Activated effector memory CD4-positive, alpha-beta T cell treated with Interleukin-2 at 50 U/mL for 16 hours (primary cell): ENCODE measurements at regions not wholly inside any gene's neighbourhood (a gene's known extent, or its start where the extent isn't known, plus 50 kb on each side); places are given as distances from the start of the nearest gene placed in this dataset.
"Not testable (repeated sequence)": the region's sequence is repeated elsewhere in the genome, so short reads cannot be mapped to it uniquely, and the experiment has no call there.

ENCODE experiments used
- DNase-seq: peaks from one replicate; pipeline ENCODE4 v3.0.0-alpha.2; 2020

DNA sequence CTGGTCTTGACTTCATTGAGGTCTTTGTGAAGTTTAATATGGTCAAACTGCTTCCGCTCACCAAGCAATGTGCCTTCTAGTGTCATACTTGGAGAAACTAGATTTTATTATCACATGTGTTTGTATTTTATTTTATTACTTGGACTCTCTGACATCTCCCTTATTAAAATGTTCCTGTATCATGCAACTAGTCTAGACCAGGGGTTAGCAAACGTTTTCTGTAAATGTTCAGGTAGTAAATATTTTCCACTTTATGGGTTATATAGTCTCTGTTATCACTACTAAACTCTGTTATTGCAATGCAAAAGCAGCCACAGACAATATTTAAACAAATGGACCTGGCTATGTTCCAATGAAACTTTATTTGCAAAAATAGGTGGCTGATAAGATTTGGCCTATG lies 443.8 kb downstream of the MID1IP1 start:
- no peak for DNase-seq

DNA sequence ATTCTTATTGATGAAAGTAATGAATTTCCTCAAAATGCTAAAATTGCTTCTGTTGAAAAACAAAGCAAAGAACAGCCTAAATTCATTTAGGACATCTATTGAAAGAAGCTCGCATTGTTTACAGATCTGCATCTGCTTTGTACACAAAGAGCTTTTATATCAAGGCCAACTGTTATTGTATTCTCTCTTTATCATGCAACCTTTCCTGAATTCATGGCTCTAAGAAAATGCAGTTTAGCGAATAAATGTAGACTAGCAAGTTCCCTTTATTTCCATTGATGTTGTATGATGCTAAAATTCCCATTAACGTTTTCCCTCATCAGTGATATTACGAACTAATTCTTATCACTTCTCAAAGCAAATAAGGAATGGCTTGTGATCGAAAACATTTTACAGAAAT lies 446.3 kb downstream of the MID1IP1 start:
- DNase-seq = no peak

DNA sequence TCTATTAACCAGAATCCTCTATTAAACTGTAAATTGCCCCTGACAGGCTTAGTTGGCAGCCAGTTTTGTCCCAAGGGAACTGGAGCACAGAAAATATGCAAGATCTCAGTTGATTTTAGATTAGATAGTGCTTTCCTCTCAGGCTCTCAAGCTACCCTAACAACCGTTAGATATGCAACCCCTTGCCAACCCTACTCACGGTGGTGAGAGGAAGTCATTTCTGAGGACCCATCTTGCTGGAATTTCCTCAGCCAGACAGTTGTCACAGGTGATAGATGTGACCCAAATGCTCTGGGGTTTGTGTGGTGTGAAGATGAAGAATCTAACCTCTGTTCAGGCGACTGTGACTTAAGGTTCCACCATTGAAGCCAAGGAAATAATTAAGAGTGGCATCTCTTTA lies 447.1 kb downstream of the MID1IP1 start:
- DNase-seq = no peak

DNA sequence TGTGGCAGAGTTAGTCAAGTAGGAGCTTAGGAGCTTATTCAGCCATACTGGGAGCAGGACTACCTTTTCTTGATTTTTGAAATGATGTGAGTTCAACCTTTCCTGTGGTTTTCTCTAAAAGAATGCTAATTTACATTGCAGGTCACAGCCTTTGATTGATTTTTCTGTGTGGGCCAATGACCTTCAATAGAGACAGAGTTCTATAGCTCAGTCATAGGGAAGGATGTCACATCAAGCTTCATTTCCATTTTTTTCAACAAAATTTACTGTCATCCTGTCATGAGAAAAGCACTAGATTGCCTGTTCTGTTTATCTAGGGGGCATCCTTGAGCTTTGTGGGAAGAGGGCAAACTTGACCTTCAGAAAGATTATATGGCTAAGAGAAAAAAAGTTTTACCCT lies 448.7 kb downstream of the MID1IP1 start:
- no peak for DNase-seq

DNA sequence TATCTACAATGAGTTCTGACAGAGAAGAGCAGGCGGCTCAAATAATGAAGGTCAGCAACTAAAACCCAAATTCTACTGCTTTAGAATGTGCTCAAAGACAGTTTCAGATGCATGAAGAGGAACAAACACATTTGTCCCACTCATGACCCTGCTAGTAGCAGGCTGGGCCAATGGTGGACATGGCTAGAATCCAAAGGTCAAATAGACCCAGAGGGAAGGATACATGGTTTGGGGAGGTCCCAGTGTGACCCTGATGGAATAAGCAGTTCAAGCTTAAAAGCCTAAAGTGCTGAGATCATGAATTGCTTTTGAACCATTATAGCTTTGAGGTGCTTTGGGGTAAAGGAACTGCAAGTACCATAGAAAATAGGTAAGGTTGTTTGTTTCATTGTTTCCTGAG lies 450.7 kb downstream of the MID1IP1 start:
- DNase-seq = no peak

DNA sequence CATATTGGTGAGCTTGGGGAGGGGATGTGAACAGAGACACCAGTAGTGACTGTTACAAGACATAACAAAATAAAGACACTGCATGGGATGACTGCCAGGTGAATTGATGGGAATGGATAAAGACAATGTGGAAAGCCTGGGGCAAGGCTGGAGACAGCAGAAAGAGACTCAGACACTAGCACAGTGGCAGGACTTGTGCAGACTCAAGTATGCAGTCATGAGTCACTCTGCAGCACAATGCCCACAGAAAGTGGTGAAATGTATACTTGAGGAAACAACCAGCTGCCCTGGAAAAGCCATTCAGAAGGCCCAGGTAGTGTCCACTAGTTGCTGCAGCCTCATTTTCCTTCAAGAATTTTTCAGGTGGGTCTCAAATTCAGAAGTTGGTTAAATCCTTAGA lies 452.3 kb downstream of the MID1IP1 start:
- DNase-seq = no peak

DNA sequence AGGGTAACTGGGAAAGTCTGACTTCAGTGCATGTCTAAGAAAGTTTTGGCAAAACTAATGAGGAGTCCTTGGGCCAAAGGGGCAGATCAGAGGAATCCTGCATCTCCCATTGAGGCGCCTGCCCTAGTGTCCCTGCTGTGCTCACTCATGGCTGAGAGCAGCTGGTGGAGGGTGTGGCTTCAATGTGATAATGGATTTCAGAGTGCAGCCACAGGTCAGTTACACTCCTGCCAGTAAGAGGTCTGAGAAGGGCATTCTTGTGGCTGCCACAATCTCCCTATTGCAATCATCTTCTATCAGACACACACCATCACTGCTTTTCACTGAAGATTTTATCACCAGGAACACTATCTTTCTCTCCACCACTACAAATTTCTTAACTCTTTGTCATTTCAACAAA lies 457.1 kb downstream of the MID1IP1 start:
- DNase-seq = no peak

DNA sequence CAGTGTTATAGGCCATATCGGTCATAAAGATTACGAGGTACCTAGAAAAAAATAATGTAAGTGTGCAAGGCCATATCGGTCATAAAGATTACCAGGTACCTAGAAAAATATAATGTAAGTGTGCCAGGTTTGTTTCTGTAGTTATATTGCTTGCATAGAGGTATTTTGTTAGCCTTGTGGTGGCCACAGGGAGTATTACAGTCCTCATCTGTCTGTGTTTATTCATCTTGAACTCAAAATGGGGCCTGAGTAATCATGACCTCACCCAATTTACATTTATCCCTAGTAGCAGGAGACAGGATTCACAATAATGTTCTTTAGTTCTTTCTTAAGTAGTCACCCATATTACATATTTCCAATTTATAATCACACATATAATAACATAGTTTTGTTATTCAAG lies 459.7 kb downstream of the MID1IP1 start:
- DNase-seq = no peak

DNA sequence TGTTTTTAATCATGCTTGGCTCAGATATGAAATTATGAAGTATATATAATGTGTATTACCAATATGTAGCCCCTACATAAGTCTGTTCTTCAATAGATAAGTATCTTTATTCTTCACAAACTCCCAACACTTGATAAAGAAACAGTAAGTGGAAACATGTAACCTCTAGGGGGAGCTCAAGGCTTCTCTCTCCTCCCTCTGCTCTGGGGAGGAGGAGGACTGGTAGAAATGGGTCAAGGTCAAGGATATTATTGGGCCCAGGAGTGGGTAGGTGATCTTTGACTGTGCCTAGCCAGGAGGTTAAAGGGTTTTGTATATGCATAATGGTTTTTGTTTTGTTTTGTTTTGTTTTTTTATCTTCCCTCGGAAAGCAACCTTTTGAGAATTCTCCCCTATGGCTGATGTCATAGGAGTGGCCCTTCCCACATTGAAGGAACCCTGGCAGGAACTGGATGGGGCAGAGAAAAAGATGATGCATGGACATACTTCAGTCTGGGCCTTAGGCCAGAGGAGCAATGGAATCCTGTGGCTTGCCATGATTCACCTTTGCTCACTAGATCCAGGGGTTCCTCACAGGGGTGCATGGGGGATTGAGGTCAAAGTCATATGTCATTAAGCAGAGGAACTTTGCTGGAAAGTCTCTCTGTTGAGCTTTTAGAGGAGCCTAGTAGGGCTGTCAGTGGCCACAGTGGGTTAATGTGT lies 460.3 kb downstream of the MID1IP1 start:
- no peak for DNase-seq

DNA sequence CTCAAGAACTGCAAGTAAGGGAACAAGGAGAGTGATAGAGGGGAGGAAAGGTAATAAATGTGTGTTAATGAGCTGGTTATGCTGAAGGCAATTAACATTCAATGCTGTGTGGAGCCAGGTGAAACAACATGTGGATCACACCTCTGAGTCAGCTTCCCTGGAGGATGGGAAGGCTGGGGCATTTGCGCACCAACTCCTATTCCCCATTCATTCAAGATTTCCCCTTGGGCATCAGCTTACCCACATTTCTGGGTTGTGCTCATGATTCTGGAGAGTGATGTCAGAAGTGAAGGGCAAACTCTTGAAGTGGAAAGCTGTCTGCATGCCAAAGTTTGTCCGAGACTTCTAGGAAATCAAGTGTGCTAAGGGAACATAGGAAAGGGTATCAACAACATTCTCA lies 461.4 kb downstream of the MID1IP1 start:
- DNase-seq = no peak

DNA sequence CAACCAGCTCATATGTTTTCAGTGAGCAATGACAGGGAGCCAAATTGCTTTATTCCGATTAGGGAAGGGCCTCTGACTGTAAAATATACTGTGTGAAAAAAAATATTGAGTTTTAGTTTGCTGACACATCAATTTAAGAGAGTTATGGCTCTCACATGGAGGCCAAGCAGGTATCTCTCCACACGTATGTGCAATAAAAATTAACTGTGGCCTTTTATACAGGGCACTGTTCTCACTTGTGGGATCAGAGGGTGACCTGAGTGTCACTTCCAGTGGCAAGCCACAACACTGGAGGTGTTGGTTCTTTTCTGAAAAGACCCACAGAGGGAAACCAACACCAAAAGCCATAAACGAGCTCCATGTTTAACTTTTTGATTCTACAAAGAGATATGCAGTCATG lies 462.8 kb downstream of the MID1IP1 start:
- DNase-seq = no peak

DNA sequence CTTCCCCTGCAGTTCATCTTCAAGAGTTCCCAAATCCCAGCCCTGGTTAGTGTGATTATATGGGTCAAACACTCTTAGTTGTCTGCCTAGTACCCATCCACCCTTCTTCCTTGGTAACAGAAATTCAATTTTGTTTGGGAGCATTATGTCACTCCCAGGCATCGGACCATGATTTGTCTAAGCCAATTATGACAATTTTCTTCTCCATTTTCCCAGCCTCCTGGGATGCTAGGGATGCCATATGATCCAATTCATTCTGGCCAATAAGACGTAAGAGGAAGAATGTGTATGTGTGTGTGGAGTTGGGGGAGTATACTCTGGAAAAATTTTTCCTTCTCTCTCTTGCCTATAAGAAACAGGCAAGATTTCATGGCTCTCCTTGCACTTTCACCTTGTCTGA lies 465.9 kb downstream of the MID1IP1 start:
- DNase-seq = no peak

DNA sequence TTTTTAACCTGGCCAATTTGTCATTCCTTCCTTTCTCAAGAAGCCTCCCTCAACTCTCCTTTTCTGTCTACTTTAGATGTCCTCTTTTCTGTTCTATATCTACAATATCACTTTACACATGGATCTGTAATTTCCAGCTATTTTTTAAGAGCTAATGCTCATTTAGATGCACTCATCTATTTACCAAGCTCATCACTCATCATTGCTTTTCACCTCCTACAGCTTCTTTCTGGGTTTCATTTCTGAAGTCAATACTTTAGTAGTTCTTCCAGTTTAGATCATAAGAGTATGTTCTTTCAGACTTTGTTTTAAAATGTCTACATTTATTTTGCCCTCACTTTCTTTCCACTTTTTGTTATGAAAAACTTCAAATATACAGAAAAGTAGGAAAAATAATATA lies 466.9 kb downstream of the MID1IP1 start:
- DNase-seq = no peak

DNA sequence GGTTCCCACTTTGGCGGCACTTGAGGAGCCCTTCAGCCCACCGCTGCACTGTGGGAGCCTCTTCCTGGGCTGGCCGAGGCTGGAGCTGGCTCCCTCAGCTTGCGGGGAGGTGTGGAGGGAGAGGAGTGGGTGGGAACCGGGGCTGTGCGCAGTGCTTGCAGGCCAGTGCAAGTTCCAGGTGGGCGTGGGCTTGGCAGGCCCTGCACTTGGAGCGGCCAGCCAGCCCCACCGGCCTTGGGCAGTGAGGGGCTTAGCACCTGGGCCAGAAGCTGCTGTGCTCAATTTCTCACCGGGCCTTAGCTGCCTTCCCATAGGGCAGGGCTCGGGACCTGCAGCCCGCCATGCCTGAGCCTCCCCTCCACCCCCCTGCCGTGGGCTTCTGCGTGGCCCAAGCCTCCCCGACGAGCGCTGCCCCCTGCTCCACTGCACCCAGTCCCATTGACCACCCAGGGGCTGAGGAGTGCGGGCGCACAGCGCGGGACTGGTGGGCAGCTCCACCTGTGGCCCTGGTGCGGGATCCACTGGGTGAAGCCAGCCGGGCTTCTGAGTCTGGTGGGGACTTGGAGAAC lies 474.3 kb downstream of the MID1IP1 start:
- DNase-seq = no peak

DNA sequence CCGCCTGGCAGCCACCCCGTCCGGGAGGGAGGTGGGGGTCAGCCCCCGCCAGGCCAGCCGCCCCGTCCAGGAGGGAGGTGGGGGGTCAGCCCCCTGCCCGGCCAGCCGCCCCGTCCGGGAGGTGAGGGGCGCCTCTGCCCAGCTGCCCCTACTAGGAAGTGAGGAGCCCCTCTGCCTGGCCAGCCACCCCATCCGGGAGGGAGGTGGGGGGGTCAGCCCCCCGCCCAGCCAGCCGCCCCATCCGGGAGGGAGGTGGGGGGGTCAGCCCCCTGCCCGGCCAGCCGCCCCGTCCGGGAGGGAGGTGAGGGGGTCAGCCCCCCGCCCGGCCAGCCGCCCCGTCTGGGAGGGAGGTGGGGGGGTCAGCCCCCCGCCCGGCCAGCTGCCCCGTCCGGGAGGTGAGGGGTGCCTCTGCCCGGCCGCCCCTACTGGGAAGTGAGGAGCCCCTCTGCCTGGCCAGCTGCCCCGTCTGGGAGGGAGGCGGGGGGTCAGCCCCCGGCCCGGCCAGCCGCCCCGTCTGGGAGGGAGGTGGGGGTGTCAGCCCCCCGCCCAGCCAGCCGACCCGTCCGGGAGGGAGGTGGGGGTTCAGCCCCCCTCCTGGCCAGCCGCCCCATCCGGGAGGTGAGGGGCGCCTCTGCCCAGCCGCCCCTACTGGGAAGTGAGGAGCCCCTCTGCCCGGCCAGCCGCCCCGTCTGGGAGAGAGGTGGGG lies 476.6 kb downstream of the MID1IP1 start:
- DNase-seq = not testable (repeated sequence)

DNA sequence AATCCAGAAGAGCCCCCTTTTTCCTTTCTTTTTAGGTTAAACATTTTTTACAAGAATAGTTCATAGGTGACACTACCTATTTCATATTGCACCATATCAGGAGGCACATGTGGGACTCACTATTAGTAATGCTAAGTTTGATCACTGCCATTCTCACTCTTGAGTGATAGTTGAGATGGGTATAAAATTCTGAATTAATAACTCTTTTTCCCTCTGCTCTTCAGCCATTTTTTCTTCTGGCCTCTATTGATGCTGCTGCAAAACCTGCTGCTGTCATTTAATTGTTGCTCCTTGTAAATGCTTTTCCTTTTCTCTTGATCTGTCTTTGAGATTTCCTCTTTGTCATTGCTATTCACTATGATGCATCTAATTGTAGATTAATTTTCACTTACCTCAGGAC lies 482.0 kb downstream of the MID1IP1 start:
- no peak for DNase-seq

DNA sequence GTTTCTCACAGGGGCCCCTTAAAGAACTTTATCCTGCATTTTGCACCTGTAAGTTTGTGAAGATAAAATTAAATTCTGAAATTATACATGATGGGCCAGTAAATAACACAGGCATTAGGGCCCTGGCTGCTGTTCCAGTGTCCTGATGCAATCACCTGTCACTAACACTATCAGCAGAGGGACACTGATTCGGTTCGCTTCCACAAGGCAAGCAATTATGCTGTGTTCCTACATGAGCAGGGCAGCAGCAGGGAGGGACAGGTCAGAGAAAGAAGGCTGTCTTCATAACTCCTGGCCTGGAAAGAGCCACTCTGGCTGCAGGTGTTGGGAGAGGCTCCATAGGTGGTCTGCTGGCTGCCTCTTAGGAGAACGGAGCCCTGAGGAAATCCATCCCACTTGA lies 487.3 kb downstream of the MID1IP1 start:
- no peak for DNase-seq

DNA sequence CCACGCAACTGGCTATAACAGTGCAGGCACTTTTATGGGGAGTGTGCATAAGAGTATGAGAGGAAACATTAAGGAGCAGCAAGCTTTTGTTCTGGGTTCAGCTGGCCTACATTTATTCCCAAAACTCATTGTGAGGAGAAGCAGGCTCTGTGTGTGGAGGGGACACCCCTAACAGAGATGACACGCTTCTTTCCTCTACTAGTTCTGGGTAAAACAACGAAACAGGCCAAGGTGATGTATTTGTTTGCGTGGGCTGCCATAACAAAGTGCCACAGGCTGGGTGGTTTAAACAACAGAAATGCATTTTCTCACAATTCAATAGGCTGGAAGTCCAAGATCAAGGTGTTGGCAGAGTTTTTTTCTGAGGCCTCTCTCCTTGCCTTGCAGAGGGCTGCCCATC lies 488.6 kb downstream of the MID1IP1 start:
- DNase-seq = no peak

DNA sequence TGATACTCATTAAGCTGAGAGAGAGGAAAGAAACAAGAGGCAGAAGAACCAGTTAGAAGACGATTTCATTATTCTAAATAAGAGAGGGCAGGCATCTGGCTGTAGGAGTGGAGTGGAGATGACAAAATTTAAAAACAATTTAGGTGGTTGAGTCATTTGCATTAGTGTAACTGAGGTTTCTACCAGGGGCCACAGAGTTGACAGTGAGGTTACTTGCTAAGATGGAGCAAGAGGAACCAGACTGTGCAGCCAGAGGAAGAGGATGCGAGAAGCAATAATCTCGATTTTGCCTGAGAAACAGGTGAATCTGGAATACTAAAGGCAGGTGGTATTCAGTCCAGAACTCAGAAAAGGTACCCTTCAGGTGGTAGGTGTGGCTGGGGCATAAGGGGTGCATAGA lies 491.9 kb downstream of the MID1IP1 start:
- no peak for DNase-seq

DNA sequence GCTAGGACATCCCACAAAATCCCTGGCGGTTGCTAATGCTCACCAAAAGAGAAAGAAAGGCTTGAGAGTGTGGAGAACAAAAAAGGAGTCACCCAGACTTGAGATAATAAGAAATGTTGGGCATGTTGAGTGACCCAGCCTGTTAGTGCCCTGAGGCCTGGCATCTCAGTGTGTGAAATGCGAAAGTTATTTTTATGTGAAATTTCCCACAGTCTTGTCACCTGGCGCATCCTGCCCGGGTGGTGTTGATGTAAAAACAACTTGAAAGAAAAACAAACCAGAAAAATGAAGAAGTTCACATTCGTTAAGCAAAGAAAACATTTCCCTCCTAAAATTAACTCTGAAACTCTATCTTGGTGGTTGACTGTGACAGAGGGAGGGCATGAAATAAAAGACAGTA lies 495.2 kb downstream of the MID1IP1 start:
- DNase-seq = no peak

DNA sequence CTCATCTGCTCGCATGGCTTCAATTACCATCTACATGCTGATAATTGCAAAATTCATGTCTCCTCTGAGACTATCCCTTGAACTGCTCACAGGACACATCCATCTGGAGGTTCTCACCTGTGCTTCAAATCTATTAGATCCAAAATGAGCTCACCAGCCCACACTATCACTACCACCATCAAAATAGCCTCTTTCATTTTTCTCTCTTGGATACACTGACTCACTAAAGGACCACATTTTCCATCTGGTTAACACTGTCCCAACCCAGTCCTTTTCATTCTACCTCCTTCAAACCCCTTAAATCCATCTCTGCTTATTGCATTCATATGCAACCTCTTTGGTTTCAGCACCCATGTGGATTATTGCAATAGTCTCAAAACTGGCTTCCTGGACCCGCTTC lies 497.6 kb downstream of the MID1IP1 start:
- DNase-seq = no peak

DNA sequence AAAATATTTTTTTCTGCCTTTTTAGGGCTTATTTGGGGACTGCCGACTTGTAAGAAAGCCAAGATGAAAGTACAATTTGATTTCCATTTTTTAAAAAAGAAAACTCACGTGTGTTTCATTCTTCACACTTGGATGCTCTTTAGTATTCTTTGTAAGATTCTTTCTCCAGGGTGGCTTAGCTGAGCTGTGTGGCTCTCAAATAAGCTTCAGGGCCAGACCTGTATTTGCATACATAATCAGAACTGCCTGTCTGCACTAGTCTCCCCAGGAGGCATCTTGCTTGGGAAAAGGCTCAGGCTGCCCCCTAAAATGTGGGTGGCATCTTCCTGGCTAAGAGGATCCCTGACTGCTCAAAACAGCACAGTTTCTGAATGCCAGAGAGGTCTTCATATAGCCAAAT lies 498.4 kb downstream of the MID1IP1 start:
- no peak for DNase-seq

DNA sequence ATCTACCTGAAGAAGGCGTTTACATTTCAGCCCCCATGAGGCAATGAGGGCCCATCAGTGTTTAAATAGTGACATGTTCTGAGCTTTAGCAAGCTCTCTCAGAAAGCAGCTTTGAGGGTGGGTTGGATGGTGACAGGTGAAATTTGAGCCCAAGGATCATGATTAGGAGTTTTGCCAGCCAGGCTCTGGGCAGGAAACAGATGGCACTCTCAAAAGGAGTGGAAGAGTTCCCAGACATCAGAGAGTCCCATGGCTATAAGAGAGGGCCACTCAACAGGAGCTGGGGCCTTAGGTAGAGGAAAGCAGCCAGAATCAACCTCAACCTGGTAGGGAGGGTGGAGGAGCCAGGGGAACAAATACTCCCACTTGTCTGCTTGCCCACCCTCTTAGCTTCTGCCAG lies 499.8 kb downstream of the MID1IP1 start:
- no peak for DNase-seq

DNA sequence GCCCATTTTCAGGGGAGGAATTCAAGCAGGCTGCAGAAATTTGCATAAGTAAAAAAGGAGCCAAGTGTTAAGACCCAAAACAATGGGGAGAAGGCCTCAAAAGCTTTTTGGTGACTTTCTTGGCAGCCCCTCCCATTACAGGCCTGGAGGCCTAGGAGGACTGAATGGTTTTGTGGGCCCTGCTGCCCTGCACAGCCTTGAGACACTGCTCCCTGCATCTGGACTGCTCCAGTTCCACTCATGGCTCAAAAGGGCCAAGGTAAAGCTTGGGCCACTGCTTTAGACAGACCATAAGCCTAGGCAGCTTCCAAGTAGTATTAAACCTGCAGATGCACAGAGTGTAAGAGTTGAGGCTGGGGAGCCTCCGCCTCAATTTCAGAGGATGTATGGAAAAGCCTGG lies 501.6 kb downstream of the MID1IP1 start:
- no peak for DNase-seq

DNA sequence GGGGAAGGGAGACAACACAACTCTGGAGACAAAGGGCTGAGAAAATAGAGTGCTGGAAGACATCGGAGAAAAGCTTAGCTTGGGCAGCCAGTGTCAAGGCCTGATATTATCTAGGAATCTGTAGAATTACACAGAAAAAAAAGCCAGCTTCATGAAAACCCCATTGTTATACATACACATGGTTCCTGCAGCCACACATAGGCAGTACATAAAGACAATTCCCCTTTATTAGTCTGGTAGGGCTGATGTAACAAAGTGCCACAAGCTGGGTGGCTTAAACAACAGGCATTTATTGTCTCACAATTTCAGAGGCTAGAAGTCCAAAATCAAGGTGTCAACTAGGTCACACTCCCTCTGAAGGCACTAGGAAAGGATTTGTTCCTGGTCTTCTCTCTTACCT lies 503.5 kb downstream of the MID1IP1 start:
- no peak for DNase-seq
